Adrenal gland (tissue), 5 donors: ENCODE measurements at regions not wholly inside any gene's neighbourhood (a gene's known extent, or its start where the extent isn't known, plus 50 kb on each side); places are given as distances from the start of the nearest gene placed in this dataset.

Experiments used
- POLR2A ChIP-seq, 2 donors: fragments of 450-650 bp; IDR thresholded peaks; one replicate each; pipeline ENCODE4 v1.6.1; 2017; ENCODE audit warnings: antibody characterized with exemption in 2 of 2, mild to moderate bottlenecking in 2 of 2, moderate library complexity in 1 of 2
- TF ChIP-seq, protein P1 (sequence below), 6 experiments: fragments of 450-650 bp in 4 of 6; fragments of 200-600 bp in 2 of 6; sonication (generic) in 1 of 6; IDR thresholded peaks; 1 replicate in 5 of 6; 2 replicates in 1 of 6; pipeline versions ENCODE4 v1.5.1 to v1.8.0; 2016 to 2021; ENCODE audit warnings: antibody characterized with exemption in 6 of 6, mild to moderate bottlenecking in 2 of 6, moderate library complexity in 1 of 6
- donor health status: DM: no; HTN: no; CAD: no.

DNA sequence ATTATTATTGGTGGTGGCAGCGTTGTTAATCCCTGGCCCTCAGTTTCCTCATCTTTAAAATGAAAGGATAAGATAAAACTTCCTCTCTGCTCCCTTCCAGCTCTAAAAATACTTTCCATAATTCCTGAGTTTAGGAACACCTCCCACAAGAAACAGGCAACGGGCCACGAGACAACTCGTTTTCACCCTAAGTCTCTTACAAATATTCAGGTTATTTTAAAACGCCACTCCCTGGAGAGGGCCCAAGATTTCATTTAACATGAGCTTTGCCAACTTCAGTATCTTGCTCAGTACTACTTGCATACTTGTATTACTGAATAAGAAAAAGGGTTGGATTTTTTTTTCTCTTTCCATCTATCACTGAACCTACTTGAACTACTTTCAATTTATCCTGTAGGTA is 611.1 kb upstream of the FANCL start:
- TF ChIP-seq POLR2A (IDR thresholded peaks at IDR 0.05): no peak
- TF ChIP-seq, protein P1, sequence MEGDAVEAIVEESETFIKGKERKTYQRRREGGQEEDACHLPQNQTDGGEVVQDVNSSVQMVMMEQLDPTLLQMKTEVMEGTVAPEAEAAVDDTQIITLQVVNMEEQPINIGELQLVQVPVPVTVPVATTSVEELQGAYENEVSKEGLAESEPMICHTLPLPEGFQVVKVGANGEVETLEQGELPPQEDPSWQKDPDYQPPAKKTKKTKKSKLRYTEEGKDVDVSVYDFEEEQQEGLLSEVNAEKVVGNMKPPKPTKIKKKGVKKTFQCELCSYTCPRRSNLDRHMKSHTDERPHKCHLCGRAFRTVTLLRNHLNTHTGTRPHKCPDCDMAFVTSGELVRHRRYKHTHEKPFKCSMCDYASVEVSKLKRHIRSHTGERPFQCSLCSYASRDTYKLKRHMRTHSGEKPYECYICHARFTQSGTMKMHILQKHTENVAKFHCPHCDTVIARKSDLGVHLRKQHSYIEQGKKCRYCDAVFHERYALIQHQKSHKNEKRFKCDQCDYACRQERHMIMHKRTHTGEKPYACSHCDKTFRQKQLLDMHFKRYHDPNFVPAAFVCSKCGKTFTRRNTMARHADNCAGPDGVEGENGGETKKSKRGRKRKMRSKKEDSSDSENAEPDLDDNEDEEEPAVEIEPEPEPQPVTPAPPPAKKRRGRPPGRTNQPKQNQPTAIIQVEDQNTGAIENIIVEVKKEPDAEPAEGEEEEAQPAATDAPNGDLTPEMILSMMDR (IDR thresholded peaks at IDR 0.05): no peak
